HepG2 (cell line): ENCODE measurements at regions not wholly inside any gene's neighbourhood (a gene's known extent, or its start where the extent isn't known, plus 50 kb on each side); places are given as distances from the start of the nearest gene placed in this dataset.
"Not testable (repeated sequence)": the region's sequence is repeated elsewhere in the genome, so short reads cannot be mapped to it uniquely, and the experiment has no call there.

Source experiments
- JUN ChIP-seq: sonication (generic); formaldehyde crosslinking; IDR thresholded peaks from 2 replicates; pipeline ENCODE4 v1.4.0; 2020; ENCODE audit warnings: mild to moderate bottlenecking, missing genetic modification reagents
- POLR2A ChIP-seq, 2 experiments: IDR thresholded peaks; 2 replicates each; pipeline ENCODE4 v1.6.1; 2011; ENCODE audit warnings: low read depth in 2 of 2, low read length in 2 of 2, mild to moderate bottlenecking in 1 of 2, moderate library complexity in 1 of 2; ENCODE audit not compliant: insufficient read depth in 1 of 2

GRCh38 chr13:18726524-18726923 is 455.1 kb downstream of the TUBA3C start:
- not testable (repeated sequence) for TF ChIP-seq POLR2A (IDR thresholded peaks at IDR 0.05; ENCODE audit: insufficient read depth in 1 of 2, low read depth in 2 of 2, low read length in 2 of 2); JUN
